ENCODE measurements at regions not wholly inside any gene's neighbourhood (a gene's known extent, or its start where the extent isn't known, plus 50 kb on each side); places are given as distances from the start of the nearest gene placed in this dataset.

GRCh38 chr2:216296856-216297255, 75.4 kb downstream of the MARCHF4 start:
- H3K9me3 ChIP-seq, result no peaks in the 10 kb centered on the region
- WGBS, 2 donors, result 38 to 44% methylated on average over 7 of the region's 7 CpGs
- no peak overlapping the region for H3K27ac ChIP-seq
- DNase-seq, result peak in 1 of 2 donors; percentile 6
- H3K4me3 ChIP-seq (replicated peaks in 1 of 3), result no peak overlapping the region
- TF ChIP-seq POLR2A (IDR thresholded peaks at IDR 0.05) (no peak), CTCF (IDR thresholded peaks at IDR 0.05) (no peak)
- no peaks in the 10 kb centered on the region for H3K36me3 ChIP-seq
- intact Hi-C loops (cut with DNase I), result no loop called here
- H3K4me1 ChIP-seq, result peaks cover 16 to 22% of the 10 kb centered on the region in 2 donors
- H3K27me3 ChIP-seq, result no peaks in the 10 kb centered on the region

GRCh38 chr2:216294305-216294704, 78.0 kb downstream of the MARCHF4 start:
- no peak for TF ChIP-seq POLR2A (IDR thresholded peaks at IDR 0.05)
- intact Hi-C loops (cut with DNase I), result no loop called here
- Histone ChIP-seq H3K4me3 (replicated peaks in 1 of 3) (no peak overlapping the region), H3K27me3 (no peaks in the 10 kb centered on the region), H3K36me3 (no peaks in the 10 kb centered on the region), H3K4me1 (peaks cover 19 to 22% of the 10 kb centered on the region in 2 donors), H3K9me3 (no peaks in the 10 kb centered on the region), H3K27ac (peak overlapping the region in 2 of 3 donors; percentile 27 to 49)
- 25 to 50% methylated on average over 2 of the region's 2 CpGs for WGBS, 2 donors
- peak; percentile 81 for DNase-seq

- Histone ChIP-seq H3K4me1 (peaks cover 19 to 22% of the 10 kb centered on the region in 2 donors), H3K36me3 (no peaks in the 10 kb centered on the region), H3K27me3 (no peaks in the 10 kb centered on the region), H3K27ac (peak overlapping the region in 1 of 3 donors; percentile 27), H3K4me3 (replicated peaks in 1 of 3) (no peak overlapping the region), H3K9me3 (no peaks in the 10 kb centered on the region)
- peak; percentile 44 to 45 for DNase-seq
- TF ChIP-seq POLR2A (IDR thresholded peaks at IDR 0.05) (no peak), CTCF (IDR thresholded peaks at IDR 0.05) (no peak)
- WGBS, 2 donors, result 58 to 67% methylated on average over 3 to 5 of the region's 5 CpGs
- intact Hi-C loops (cut with DNase I), result no loop called here
Observed at GRCh38 chr2:216293883-216294282, 78.4 kb downstream of the MARCHF4 start.

GRCh38 chr2:216292886-216293301, 79.4 kb downstream of the MARCHF4 start:
- no peak for DNase-seq
- H3K4me3 ChIP-seq (replicated peaks in 1 of 3), result no peak overlapping the region
- intact Hi-C loops (cut with DNase I), result no loop called here
- no peaks in the 10 kb centered on the region for H3K27me3 ChIP-seq
- H3K9me3 ChIP-seq, result no peaks in the 10 kb centered on the region
- H3K36me3 ChIP-seq, result no peaks in the 10 kb centered on the region
- H3K4me1 ChIP-seq, result peaks cover 19 to 22% of the 10 kb centered on the region in 2 donors
- 86 to 91% methylated on average over 5 of the region's 5 CpGs for WGBS, 2 donors
- TF ChIP-seq CTCF (IDR thresholded peaks at IDR 0.05), result no peak
- H3K27ac ChIP-seq, result no peak overlapping the region

GRCh38 chr2:216292475-216292874, 79.8 kb downstream of the MARCHF4 start:
- intact Hi-C loops (cut with DNase I), result no loop called here
- Histone ChIP-seq H3K9me3 (no peaks in the 10 kb centered on the region), H3K27me3 (no peaks in the 10 kb centered on the region), H3K4me3 (replicated peaks in 1 of 3) (no peak overlapping the region), H3K27ac (no peak overlapping the region), H3K4me1 (peaks cover 19 to 22% of the 10 kb centered on the region in 2 donors), H3K36me3 (no peaks in the 10 kb centered on the region)
- TF ChIP-seq POLR2A (IDR thresholded peaks at IDR 0.05) (no peak), CTCF (IDR thresholded peaks at IDR 0.05) (no peak)
- DNase-seq, result no peak
- 94 to 96% methylated on average over 5 of the region's 5 CpGs for WGBS, 2 donors

- intact Hi-C loops (cut with DNase I), result no loop called here
- Histone ChIP-seq H3K4me3 (replicated peaks in 1 of 3) (no peak overlapping the region), H3K4me1 (peaks cover 9 to 11% of the 10 kb centered on the region in 2 donors), H3K9me3 (no peaks in the 10 kb centered on the region), H3K27me3 (no peaks in the 10 kb centered on the region), H3K27ac (no peak overlapping the region), H3K36me3 (no peaks in the 10 kb centered on the region)
- no peak for DNase-seq
- 30 to 32% methylated on average over 2 of the region's 2 CpGs for WGBS, 2 donors
- TF ChIP-seq CTCF (IDR thresholded peaks at IDR 0.05) (no peak), POLR2A (IDR thresholded peaks at IDR 0.05) (no peak)
Observed at GRCh38 chr2:216289470-216289869, 82.8 kb downstream of the MARCHF4 start.

All from thyroid gland (tissue), 4 donors.